Gastroesophageal sphincter (tissue), 4 donors: ENCODE measurements at regions not wholly inside any gene's neighbourhood (a gene's known extent, or its start where the extent isn't known, plus 50 kb on each side); places are given as distances from the start of the nearest gene placed in this dataset.

Experiments
- ATAC-seq: fragments of 150-250 bp; one replicate; pipeline ENCODE4 v1.9.1; 2016; ENCODE audit warnings: mild to moderate bottlenecking, moderate library complexity
- H3K27ac ChIP-seq, 4 donors: fragments of 200-600 bp; sonication (generic) in 3 of 4; 1 replicate in 3 of 4; 2 replicates in 1 of 4; pipeline ENCODE4 v1.5.1; 2016 to 2019
- H3K27me3 ChIP-seq: fragments of 200-600 bp; sonication (generic); one replicate; pipeline ENCODE4 v1.5.1; 2019
- H3K36me3 ChIP-seq, 2 donors: fragments of 200-600 bp; sonication (generic); one replicate each; pipeline ENCODE4 v1.5.1; 2019; ENCODE audit warnings: control low read depth in 1 of 2
- H3K4me1 ChIP-seq, 3 donors: fragments of 200-600 bp; sonication (generic); 1 replicate in 2 of 3; 2 replicates in 1 of 3; pipeline ENCODE4 v1.5.1; 2016 to 2019; ENCODE audit warnings: control low read depth in 2 of 3
- H3K4me3 ChIP-seq, 2 donors: fragments of 200-600 bp; sonication (generic); one replicate each; pipeline ENCODE4 v1.5.1; 2019; ENCODE audit warnings: mild to moderate bottlenecking in 1 of 2, moderate library complexity in 1 of 2
- H3K9me3 ChIP-seq, 3 donors: fragments of 200-600 bp; sonication (generic); one replicate each; pipeline ENCODE4 v1.5.1; 2017 to 2019; ENCODE audit warnings: control low read depth in 2 of 3
- EP300 ChIP-seq: sonication (generic); formaldehyde crosslinking; IDR thresholded peaks from one replicate; pipeline ENCODE4 v1.6.1; 2017; ENCODE audit warnings: antibody characterized with exemption, mild to moderate bottlenecking
- POLR2A ChIP-seq, 2 donors: fragments of 450-650 bp; IDR thresholded peaks; one replicate each; pipeline ENCODE4 v1.6.1; 2017; ENCODE audit warnings: antibody characterized with exemption in 2 of 2, mild to moderate bottlenecking in 2 of 2, moderate library complexity in 1 of 2
- POLR2AphosphoS5 ChIP-seq: sonication (generic); formaldehyde crosslinking; IDR thresholded peaks from one replicate; pipeline ENCODE4 v1.6.1; 2017; ENCODE audit warnings: antibody characterized with exemption
- WGBS, 2 donors: methylation state at CpG; one replicate each; pipeline ENCODE4 v1.1.5; 2018; ENCODE audit warnings: low coverage in 1 of 2; 5-methylcytosine and 5-hydroxymethylcytosine counted together
- TF ChIP-seq, protein P1 (sequence below), 4 experiments: fragments of 200-600 bp in 2 of 4; fragments of 450-650 bp in 2 of 4; sonication (generic) in 1 of 4; IDR thresholded peaks; one replicate each; pipeline ENCODE4 v1.5.1; 2017 to 2019; ENCODE audit warnings: antibody characterized with exemption in 4 of 4, mild to moderate bottlenecking in 2 of 4, moderate library complexity in 2 of 4

DNA sequence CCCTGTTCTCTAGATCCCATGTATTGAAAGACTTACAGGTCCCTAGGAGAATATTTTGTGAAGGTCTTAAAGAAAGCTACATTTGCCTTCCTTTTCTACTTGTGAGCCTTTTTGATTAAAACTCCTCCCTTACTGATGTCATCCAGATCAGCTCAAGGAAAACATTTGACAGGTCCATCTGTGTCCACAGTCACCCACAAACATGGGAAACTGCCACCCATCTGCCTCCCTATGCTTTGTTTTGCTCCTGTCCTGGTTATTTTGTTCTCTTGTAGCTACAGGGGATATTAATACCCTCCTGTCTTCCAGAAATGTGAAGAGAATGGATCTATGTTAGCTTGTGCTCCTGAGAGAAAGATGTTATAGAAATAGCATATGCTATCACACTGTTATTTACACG, 203.6 kb upstream of the GALNT5 start:
- WGBS, 2 donors: 87 to 100% methylated on average over 1 of the region's 1 CpG
- ATAC-seq: no peak

GRCh38 chr2:157055660-157056199, 201.8 kb upstream of the GALNT5 start:
- no peak for TF ChIP-seq POLR2AphosphoS5
- TF ChIP-seq EP300: no peak
- no peak for TF ChIP-seq POLR2A (IDR thresholded peaks at IDR 0.05)
- TF ChIP-seq, protein P1, sequence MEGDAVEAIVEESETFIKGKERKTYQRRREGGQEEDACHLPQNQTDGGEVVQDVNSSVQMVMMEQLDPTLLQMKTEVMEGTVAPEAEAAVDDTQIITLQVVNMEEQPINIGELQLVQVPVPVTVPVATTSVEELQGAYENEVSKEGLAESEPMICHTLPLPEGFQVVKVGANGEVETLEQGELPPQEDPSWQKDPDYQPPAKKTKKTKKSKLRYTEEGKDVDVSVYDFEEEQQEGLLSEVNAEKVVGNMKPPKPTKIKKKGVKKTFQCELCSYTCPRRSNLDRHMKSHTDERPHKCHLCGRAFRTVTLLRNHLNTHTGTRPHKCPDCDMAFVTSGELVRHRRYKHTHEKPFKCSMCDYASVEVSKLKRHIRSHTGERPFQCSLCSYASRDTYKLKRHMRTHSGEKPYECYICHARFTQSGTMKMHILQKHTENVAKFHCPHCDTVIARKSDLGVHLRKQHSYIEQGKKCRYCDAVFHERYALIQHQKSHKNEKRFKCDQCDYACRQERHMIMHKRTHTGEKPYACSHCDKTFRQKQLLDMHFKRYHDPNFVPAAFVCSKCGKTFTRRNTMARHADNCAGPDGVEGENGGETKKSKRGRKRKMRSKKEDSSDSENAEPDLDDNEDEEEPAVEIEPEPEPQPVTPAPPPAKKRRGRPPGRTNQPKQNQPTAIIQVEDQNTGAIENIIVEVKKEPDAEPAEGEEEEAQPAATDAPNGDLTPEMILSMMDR (IDR thresholded peaks at IDR 0.05): peak in 3 of 4 experiments; percentile 20 to 59 (median 34)
- Histone ChIP-seq H3K27me3 (no peaks in the 10 kb centered on the region), H3K36me3 (no peaks in the 10 kb centered on the region), H3K4me1 (peaks cover 0 to 9% (median 0%) of the 10 kb centered on the region in 3 donors), H3K9me3 (no peaks in the 10 kb centered on the region), H3K27ac (peak overlapping the region in 1 of 4 donors; percentile 34), H3K4me3 (no peak overlapping the region)
- ATAC-seq: no peak
- 0 to 15% methylated on average over 2 of the region's 2 CpGs for WGBS, 2 donors

More for the DNA sequence above, 203.6 kb upstream of the GALNT5 start:
- no peak for TF ChIP-seq EP300
- no peak for TF ChIP-seq POLR2A (IDR thresholded peaks at IDR 0.05)
- TF ChIP-seq POLR2AphosphoS5: no peak
- TF ChIP-seq, protein P1 (IDR thresholded peaks at IDR 0.05): no peak
- Histone ChIP-seq H3K4me3 (no peak overlapping the region), H3K4me1 (peaks cover 0 to 9% (median 0%) of the 10 kb centered on the region in 3 donors), H3K36me3 (no peaks in the 10 kb centered on the region), H3K9me3 (no peaks in the 10 kb centered on the region), H3K27me3 (no peaks in the 10 kb centered on the region), H3K27ac (no peak overlapping the region)

DNA sequence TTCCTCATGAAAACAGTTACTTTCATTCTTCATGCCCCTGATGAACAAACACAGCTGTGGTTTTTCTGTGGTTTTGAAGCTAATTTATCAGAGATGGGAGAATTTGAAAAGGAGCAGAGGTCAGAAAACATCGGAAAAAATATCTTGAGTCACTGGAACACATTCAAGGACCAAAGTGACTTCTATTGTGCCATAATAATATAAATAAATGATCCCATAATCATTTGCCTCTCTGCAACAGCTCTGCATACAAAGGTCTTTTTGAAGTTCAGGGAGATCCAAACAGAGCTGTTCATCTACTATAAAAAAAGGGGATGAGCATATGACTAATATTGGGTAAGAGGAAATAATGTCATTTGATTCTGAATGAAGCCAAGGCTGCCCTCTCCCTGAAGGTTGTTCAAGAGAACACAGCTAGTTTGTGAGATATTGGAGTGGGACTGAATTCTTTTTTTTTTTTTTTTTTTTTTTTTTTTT, 201.3 kb upstream of the GALNT5 start:
- H3K27ac ChIP-seq: peak overlapping the region in 1 of 4 donors; percentile 34

DNA sequence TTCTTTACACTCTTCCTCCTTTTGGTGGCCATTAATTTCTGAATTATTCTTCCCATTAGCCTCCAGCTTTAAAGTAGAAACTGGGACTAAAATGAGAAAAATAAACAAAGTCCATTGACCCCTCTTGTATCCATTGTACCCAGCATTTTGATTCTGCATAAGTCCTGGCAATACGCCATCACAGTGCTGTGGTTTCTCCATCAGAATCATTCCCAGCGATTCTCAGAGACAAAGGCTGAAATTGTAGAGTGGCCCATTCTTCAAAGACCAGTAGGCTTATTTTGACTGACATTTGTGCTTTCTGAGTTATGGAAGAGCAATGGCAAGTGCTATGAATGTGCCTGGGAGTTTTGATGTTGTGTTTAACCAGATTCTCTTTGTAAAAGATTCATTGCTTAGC, 199.3 kb upstream of the GALNT5 start:
- Histone ChIP-seq H3K27me3 (no peaks in the 10 kb centered on the region), H3K4me3 (no peak overlapping the region), H3K27ac (no peak overlapping the region), H3K9me3 (no peaks in the 10 kb centered on the region), H3K4me1 (peaks cover 0 to 9% (median 0%) of the 10 kb centered on the region in 3 donors), H3K36me3 (no peaks in the 10 kb centered on the region)
- TF ChIP-seq, protein P1 (IDR thresholded peaks at IDR 0.05): no peak
- no peak for TF ChIP-seq EP300
- ATAC-seq: no peak
- 100% methylated on average over 1 to 2 of the region's 2 CpGs for WGBS, 2 donors

More for the DNA sequence above, 201.3 kb upstream of the GALNT5 start:
- WGBS, 2 donors: 0 to 4% methylated on average over 1 of the region's 1 CpG
- H3K27me3 ChIP-seq: no peaks in the 10 kb centered on the region
- no peak overlapping the region for H3K4me3 ChIP-seq
- ATAC-seq: peak; percentile 65
- no peaks in the 10 kb centered on the region for H3K36me3 ChIP-seq
- peaks cover 0 to 9% (median 0%) of the 10 kb centered on the region in 3 donors for H3K4me1 ChIP-seq
- H3K9me3 ChIP-seq: no peaks in the 10 kb centered on the region
- TF ChIP-seq EP300: no peak
- TF ChIP-seq POLR2AphosphoS5: no peak
- TF ChIP-seq POLR2A (IDR thresholded peaks at IDR 0.05): no peak
- TF ChIP-seq, protein P1 (IDR thresholded peaks at IDR 0.05): no peak

- Histone ChIP-seq H3K9me3 (no peaks in the 10 kb centered on the region), H3K27me3 (no peaks in the 10 kb centered on the region), H3K36me3 (no peaks in the 10 kb centered on the region), H3K27ac (no peak overlapping the region), H3K4me1 (peaks cover 0 to 9% (median 0%) of the 10 kb centered on the region in 3 donors), H3K4me3 (no peak overlapping the region)
- TF ChIP-seq POLR2A (IDR thresholded peaks at IDR 0.05) (no peak), EP300 (no peak)
- ATAC-seq: no peak
- 70% methylated on average over 2 of the region's 2 CpGs; no CpG with 5 or more reads in 1 of the 2 donors for WGBS, 2 donors
Observed at GRCh38 chr2:157059036-157059435, 198.5 kb upstream of the GALNT5 start.
